Activated CD8-positive, alpha-beta T cell treated with anti-CD3 and anti-CD28 coated beads for 36 hours (primary cell): ENCODE measurements at regions not wholly inside any gene's neighbourhood (a gene's known extent, or its start where the extent isn't known, plus 50 kb on each side); places are given as distances from the start of the nearest gene placed in this dataset.

ENCODE experiments used
- ATAC-seq: fragments of 200-7000 bp; cut with Tn5 transposase; one replicate; pipeline ENCODE4 v1.10.0; 2021; ENCODE audit warnings: mild to moderate bottlenecking, moderate library complexity
- CTCF ChIA-PET: fragments of 350-600 bp; sonication (Branson Sonifier 250); formaldehyde crosslinking; loops from one replicate; lab custom pipeline; 2021; ENCODE audit warnings: antibody characterized with exemption; lab: Charles Lee
- POLR2A ChIA-PET: fragments of 350-600 bp; sonication (Branson Sonifier 250); formaldehyde crosslinking; loops from one replicate; lab custom pipeline; 2021; ENCODE audit warnings: antibody characterized with exemption; lab: Charles Lee
- DNase-seq: peaks from one replicate; pipeline ENCODE4 v3.0.0-alpha.2; 2020
- H3K27ac Mint-ChIP-seq: one replicate; pipeline ENCODE4 v1.8.0; 2021; ENCODE audit warnings: mild to moderate bottlenecking, mixed read lengths
- H3K27me3 Mint-ChIP-seq: one replicate; pipeline ENCODE4 v1.8.0; 2021; ENCODE audit warnings: mixed read lengths
- H3K36me3 Mint-ChIP-seq: one replicate; pipeline ENCODE4 v1.8.0; 2021; ENCODE audit warnings: low read depth, mixed read lengths
- H3K4me1 Mint-ChIP-seq: one replicate; pipeline ENCODE4 v1.8.0; 2021; ENCODE audit warnings: low read depth, mixed read lengths
- H3K4me3 Mint-ChIP-seq: one replicate; pipeline ENCODE4 v1.8.0; 2021; ENCODE audit warnings: mild to moderate bottlenecking, moderate library complexity, mixed read lengths
- H3K9me3 Mint-ChIP-seq: one replicate; pipeline ENCODE4 v1.8.0; 2021; ENCODE audit warnings: mixed read lengths
- intact Hi-C: fragments of 100-400 bp; cut with micrococcal nuclease; formaldehyde crosslinking; loops from one replicate; pipeline ENCODE4 v1.10.0; 2022
- TF ChIP-seq, protein P1 (sequence below): fragments of 200-600 bp; IDR thresholded peaks from one replicate; pipeline ENCODE4 v1.8.0; 2022; ENCODE audit warnings: antibody characterized with exemption, mild to moderate bottlenecking

DNA sequence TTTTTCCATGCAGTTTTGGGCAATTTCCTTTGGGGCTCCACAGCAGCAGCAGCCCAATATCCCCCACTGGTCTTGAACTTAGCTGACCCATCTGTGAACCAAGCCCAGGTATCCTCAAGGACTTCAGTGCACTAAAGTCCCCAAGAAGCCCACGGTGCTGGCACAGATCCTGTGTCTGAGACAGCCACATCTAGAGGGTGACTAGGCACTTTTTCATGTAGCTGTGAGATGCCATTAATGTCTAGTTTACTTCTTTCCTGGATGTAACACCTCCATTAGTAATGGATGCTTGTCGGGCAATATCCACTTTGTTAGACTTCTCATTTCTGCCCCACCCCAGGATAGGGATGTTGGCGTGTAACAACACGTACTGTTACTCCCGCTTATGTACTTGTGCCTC lies 117.9 kb downstream of the GPCPD1 start:
- Mint-ChIP-seq H3K27me3 (peaks cover 8% of the 10 kb centered on the region), H3K27ac (no peak overlapping the region), H3K36me3 (no peaks in the 10 kb centered on the region), H3K4me3 (no peak overlapping the region), H3K4me1 (peaks cover 4% of the 10 kb centered on the region), H3K9me3 (no peaks in the 10 kb centered on the region)
- intact Hi-C loops = no loop called here
- TF ChIP-seq, protein P1, sequence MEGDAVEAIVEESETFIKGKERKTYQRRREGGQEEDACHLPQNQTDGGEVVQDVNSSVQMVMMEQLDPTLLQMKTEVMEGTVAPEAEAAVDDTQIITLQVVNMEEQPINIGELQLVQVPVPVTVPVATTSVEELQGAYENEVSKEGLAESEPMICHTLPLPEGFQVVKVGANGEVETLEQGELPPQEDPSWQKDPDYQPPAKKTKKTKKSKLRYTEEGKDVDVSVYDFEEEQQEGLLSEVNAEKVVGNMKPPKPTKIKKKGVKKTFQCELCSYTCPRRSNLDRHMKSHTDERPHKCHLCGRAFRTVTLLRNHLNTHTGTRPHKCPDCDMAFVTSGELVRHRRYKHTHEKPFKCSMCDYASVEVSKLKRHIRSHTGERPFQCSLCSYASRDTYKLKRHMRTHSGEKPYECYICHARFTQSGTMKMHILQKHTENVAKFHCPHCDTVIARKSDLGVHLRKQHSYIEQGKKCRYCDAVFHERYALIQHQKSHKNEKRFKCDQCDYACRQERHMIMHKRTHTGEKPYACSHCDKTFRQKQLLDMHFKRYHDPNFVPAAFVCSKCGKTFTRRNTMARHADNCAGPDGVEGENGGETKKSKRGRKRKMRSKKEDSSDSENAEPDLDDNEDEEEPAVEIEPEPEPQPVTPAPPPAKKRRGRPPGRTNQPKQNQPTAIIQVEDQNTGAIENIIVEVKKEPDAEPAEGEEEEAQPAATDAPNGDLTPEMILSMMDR = no peak
- DNase-seq (no peak), ATAC-seq (no peak)
- ChIA-PET POLR2A (no interaction called here), CTCF (no interaction called here)

DNA sequence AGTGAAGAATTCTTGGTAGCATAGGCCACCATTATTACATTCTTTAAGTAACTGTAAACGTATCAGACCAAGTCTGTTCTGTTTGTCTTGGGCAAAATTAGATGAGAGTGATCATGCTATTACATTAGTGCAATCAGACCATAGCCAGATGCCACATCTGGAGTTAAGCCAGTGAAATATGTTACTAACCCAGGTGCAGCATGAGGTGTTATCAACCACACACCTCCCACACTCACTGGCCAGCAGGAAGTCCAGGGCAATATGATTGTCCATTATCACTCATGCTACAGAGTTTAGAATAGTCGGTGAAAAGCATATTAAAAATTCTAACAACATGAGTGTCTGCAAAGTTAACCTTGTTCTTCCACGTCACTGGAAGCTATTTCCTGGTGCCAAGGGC lies 119.4 kb downstream of the GPCPD1 start:
- intact Hi-C loops = no loop called here
- TF ChIP-seq, protein P1 = no peak
- ChIA-PET POLR2A (no interaction called here), CTCF (no interaction called here)
- no peak overlapping the region for H3K4me3 Mint-ChIP-seq
- H3K36me3 Mint-ChIP-seq = no peaks in the 10 kb centered on the region
- H3K27ac Mint-ChIP-seq = no peak overlapping the region
- no peak for DNase-seq
- H3K9me3 Mint-ChIP-seq = no peaks in the 10 kb centered on the region
- peaks cover 14% of the 10 kb centered on the region for H3K4me1 Mint-ChIP-seq
- no peak for ATAC-seq
- peaks cover 10% of the 10 kb centered on the region for H3K27me3 Mint-ChIP-seq

DNA sequence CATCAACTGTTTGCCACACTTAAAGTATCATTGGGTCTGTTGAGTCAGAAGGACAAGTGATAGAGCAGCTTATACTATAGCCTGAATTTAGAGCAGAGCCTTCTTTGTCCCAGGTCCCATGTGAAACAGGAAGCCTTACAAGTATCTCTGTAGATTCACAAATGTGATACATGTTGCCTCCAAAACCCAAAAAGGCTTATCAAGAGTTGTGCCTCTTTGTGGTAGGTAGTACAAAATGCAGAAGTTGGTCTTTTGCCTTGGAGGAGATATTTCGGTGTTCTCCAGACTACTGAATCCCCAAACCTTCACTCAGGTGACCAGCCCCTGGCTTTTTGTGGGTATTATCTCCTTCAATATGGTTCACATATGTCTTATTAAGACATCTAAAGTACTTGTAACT lies 121.2 kb downstream of the GPCPD1 start:
- TF ChIP-seq, protein P1 = no peak
- no peaks in the 10 kb centered on the region for H3K9me3 Mint-ChIP-seq
- CTCF ChIA-PET = interaction anchor here (1.2 to 1.5 kb wide), 2 partner anchors 38 to 41 kb away, joined by 3 to 4 read pairs; no protein-coding TSS in a partner anchor
- peaks cover 7% of the 10 kb centered on the region for H3K27me3 Mint-ChIP-seq
- no peak overlapping the region for H3K4me3 Mint-ChIP-seq
- H3K27ac Mint-ChIP-seq = no peak overlapping the region
- POLR2A ChIA-PET = no interaction called here
- peaks cover 25% of the 10 kb centered on the region for H3K4me1 Mint-ChIP-seq
- no peak for ATAC-seq
- intact Hi-C loops = no loop called here
- DNase-seq = no peak
- H3K36me3 Mint-ChIP-seq = no peaks in the 10 kb centered on the region

DNA sequence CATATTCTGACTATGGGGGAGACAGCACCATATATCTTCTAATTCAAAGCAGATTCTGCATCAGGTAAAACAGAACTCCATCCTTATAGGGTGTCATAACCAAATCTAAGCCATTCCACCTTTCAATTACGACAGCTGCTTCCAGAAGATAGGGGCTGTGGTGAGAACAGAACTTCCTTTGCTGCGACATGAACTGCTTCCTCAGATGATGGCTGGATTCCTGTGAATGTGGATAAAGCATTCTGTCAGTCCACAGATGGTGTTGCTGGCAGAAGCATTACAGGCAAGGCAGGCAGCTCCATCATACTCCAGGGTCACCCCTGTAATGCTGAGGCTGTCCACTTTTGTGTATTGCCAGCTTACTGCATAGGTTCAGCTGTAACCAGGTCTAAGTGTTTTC lies 122.0 kb downstream of the GPCPD1 start:
- H3K4me1 Mint-ChIP-seq = peaks cover 25% of the 10 kb centered on the region
- no peak overlapping the region for H3K27ac Mint-ChIP-seq
- TF ChIP-seq, protein P1 = no peak
- no peaks in the 10 kb centered on the region for H3K36me3 Mint-ChIP-seq
- H3K4me3 Mint-ChIP-seq = no peak overlapping the region
- no peak for ATAC-seq
- intact Hi-C loops = no loop called here
- no peaks in the 10 kb centered on the region for H3K9me3 Mint-ChIP-seq
- DNase-seq = no peak
- CTCF ChIA-PET = interaction anchor here (1.2 to 1.5 kb wide), 2 partner anchors 39 to 40 kb away, joined by 3 to 4 read pairs; no protein-coding TSS in a partner anchor
- POLR2A ChIA-PET = no interaction called here
- peaks cover 7% of the 10 kb centered on the region for H3K27me3 Mint-ChIP-seq

DNA sequence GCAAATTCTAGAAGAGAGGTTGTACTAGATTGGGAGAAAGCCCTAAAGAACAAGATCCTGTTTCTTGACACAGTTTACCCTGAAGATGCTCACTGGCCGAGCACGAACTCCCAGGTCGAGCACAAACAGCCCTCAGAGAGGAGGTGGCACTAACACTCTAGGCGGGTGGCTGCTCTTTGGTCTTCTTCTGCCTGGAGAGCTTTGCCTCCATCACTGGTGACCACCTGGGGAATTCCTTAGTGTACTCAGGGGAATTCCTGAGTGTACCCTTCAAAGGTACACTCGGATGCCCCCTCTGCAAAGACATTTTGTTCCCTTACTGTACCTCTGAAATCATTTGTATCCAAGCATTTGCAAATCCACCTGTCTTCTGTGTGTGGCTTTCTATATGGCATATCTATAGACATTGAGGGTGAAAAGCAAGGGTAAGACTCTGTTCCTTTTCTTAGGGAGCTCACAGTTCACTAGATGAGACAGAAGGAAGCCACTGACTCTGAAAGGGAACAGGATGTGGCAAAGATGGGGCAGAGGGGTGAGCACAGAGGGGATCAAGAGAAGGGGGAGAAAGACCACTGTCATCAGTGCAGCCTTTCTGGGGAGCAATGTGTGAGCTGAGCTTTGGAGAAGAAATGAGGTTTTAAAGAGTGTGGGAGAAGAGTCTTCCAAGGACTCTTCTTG lies 124.3 kb downstream of the GPCPD1 start:
- Mint-ChIP-seq H3K9me3 (no peaks in the 10 kb centered on the region), H3K4me3 (no peak overlapping the region), H3K4me1 (peaks cover 25% of the 10 kb centered on the region), H3K27me3 (peaks cover 5% of the 10 kb centered on the region), H3K36me3 (no peaks in the 10 kb centered on the region), H3K27ac (peak overlapping the region; percentile 52)
- ATAC-seq (peak; percentile 73), DNase-seq (peak; percentile 41)
- intact Hi-C loops = no loop called here
- POLR2A ChIA-PET = no interaction called here
- TF ChIP-seq, protein P1 = no peak
- CTCF ChIA-PET = interaction anchor here (1.3 kb wide), 1 partner anchor 281 kb away, joined by 4 read pairs; no protein-coding TSS in a partner anchor
